H9 (cell line): ENCODE measurements at regions not wholly inside any gene's neighbourhood (a gene's known extent, or its start where the extent isn't known, plus 50 kb on each side); places are given as distances from the start of the nearest gene placed in this dataset.

Experiments
- DNase-seq: peaks from one replicate; pipeline ENCODE4 v3.0.0-alpha.2; 2017
- H2AFZ ChIP-seq: one replicate; pipeline ENCODE4 v1.6.1; 2013; ENCODE audit warnings: mild to moderate bottlenecking, low read length, control low read depth, moderate library complexity
- H2AK5ac ChIP-seq: 2 replicates; pipeline ENCODE4 v1.6.1; 2013; ENCODE audit warnings: low read length, control low read depth, mixed read lengths; ENCODE audit not compliant: insufficient read length
- H2BK120ac ChIP-seq: one replicate; pipeline ENCODE4 v1.6.1; 2013; ENCODE audit warnings: low read depth, mild to moderate bottlenecking, low read length, control low read depth, inconsistent platforms; ENCODE audit not compliant: poor library complexity, severe bottlenecking
- H2BK12ac ChIP-seq: 2 replicates; pipeline ENCODE4 v1.6.1; 2013; ENCODE audit warnings: low read length, control low read depth, mixed read lengths, low read depth; ENCODE audit not compliant: insufficient read length
- H2BK15ac ChIP-seq: 2 replicates; pipeline ENCODE4 v1.6.1; 2013; ENCODE audit warnings: low read depth, low read length, control low read depth
- H2BK20ac ChIP-seq: one replicate; pipeline ENCODE4 v1.6.1; 2013; ENCODE audit warnings: low read depth, mild to moderate bottlenecking, low read length, control low read depth, inconsistent platforms; ENCODE audit not compliant: poor library complexity, severe bottlenecking
- H2BK5ac ChIP-seq: 2 replicates; pipeline ENCODE4 v1.6.1; 2013; ENCODE audit warnings: low read length, control low read depth, mixed read lengths; ENCODE audit not compliant: insufficient read length
- H3K14ac ChIP-seq: 2 replicates; pipeline ENCODE4 v1.6.1; 2013; ENCODE audit warnings: low read length, control low read depth; ENCODE audit not compliant: insufficient read depth
- H3K18ac ChIP-seq: 2 replicates; pipeline ENCODE4 v1.6.1; 2013; ENCODE audit warnings: low read depth, mild to moderate bottlenecking, mixed read lengths, low read length, control low read depth; ENCODE audit not compliant: insufficient read length
- H3K23ac ChIP-seq: 2 replicates; pipeline ENCODE4 v1.6.1; 2013; ENCODE audit warnings: low read length, control low read depth, mixed read lengths, low read depth; ENCODE audit not compliant: insufficient read length
- H3K23me2 ChIP-seq: 2 replicates; pipeline ENCODE4 v1.6.1; 2013; ENCODE audit warnings: low read depth, mild to moderate bottlenecking, mixed read lengths, low read length, control low read depth; ENCODE audit not compliant: insufficient read length, poor library complexity, severe bottlenecking
- H3K27ac ChIP-seq: 2 replicates; pipeline ENCODE4 v1.5.1; 2013; ENCODE audit warnings: low read length, control low read depth, mixed read lengths, low read depth; ENCODE audit not compliant: insufficient read length
- H3K27me3 ChIP-seq: 2 replicates; pipeline ENCODE4 v1.6.1; 2013; ENCODE audit warnings: low read length, control low read depth, inconsistent platforms; ENCODE audit not compliant: insufficient read depth
- H3K4ac ChIP-seq: 2 replicates; pipeline ENCODE4 v1.6.1; 2013; ENCODE audit warnings: low read depth, mild to moderate bottlenecking, control low read depth, inconsistent platforms, low read length, moderate library complexity
- H3K4me1 ChIP-seq: 2 replicates; pipeline ENCODE4 v1.6.1; 2013; ENCODE audit warnings: low read length, control low read depth, inconsistent platforms; ENCODE audit not compliant: insufficient read depth
- H3K4me2 ChIP-seq: 2 replicates; pipeline ENCODE4 v1.6.1; 2013; ENCODE audit warnings: low read length, control low read depth, mixed read lengths; ENCODE audit not compliant: insufficient read length, insufficient read depth
- H3K56ac ChIP-seq: 2 replicates; pipeline ENCODE4 v1.6.1; 2013; ENCODE audit warnings: low read depth, mild to moderate bottlenecking, mixed read lengths, low read length, control low read depth; ENCODE audit not compliant: insufficient read length
- H3K79me1 ChIP-seq: 2 replicates; pipeline ENCODE4 v1.6.1; 2013; ENCODE audit warnings: low read depth, mild to moderate bottlenecking, moderate library complexity, low read length, control low read depth, inconsistent platforms; ENCODE audit not compliant: insufficient read depth, poor library complexity, severe bottlenecking
- H3K79me2 ChIP-seq: 2 replicates; pipeline ENCODE4 v1.6.1; 2013; ENCODE audit warnings: low read length, control low read depth, inconsistent platforms; ENCODE audit not compliant: insufficient read depth
- H3K9ac ChIP-seq: 2 replicates; pipeline ENCODE4 v1.6.1; 2013; ENCODE audit warnings: low read length, control low read depth, mixed read lengths; ENCODE audit not compliant: insufficient read length; ENCODE audit errors: extremely low read depth
- H3K9me3 ChIP-seq: one replicate; pipeline ENCODE4 v1.6.1; 2013; ENCODE audit warnings: low read depth, low read length, inconsistent platforms; ENCODE audit not compliant: control insufficient read depth
- H3T11ph ChIP-seq: one replicate; pipeline ENCODE4 v1.6.1; 2013; ENCODE audit warnings: mild to moderate bottlenecking, low read length, control low read depth, inconsistent platforms
- H4K20me1 ChIP-seq: one replicate; pipeline ENCODE4 v1.6.1; 2013; ENCODE audit not compliant: control insufficient read depth, insufficient read length, insufficient read depth
- H4K5ac ChIP-seq: 2 replicates; pipeline ENCODE4 v1.6.1; 2013; ENCODE audit warnings: low read depth, mild to moderate bottlenecking, mixed read lengths, low read length, control low read depth; ENCODE audit not compliant: insufficient read length
- H4K8ac ChIP-seq: replicated peaks from 2 replicates; pipeline ENCODE4 v1.6.1; 2013; ENCODE audit warnings: low read length, control low read depth, mixed read lengths, low read depth; ENCODE audit not compliant: insufficient read length
- H4K91ac ChIP-seq: 2 replicates; pipeline ENCODE4 v1.6.1; 2013; ENCODE audit warnings: low read depth, mild to moderate bottlenecking, moderate library complexity, mixed read lengths, low read length, control low read depth; ENCODE audit not compliant: insufficient read length
- H3K27ac Mint-ChIP-seq, 3 experiments: 2 replicates in 2 of 3; 3 replicates in 1 of 3; pipeline ENCODE4 v1.8.0; 2020 to 2021; ENCODE audit warnings: mixed read lengths in 3 of 3, mild to moderate bottlenecking in 1 of 3, moderate library complexity in 1 of 3
- H3K27me3 Mint-ChIP-seq: 2 replicates; pipeline ENCODE4 v1.8.0; 2021; ENCODE audit warnings: low read depth, mild to moderate bottlenecking, moderate library complexity, mixed read lengths
- H3K36me3 Mint-ChIP-seq, 3 experiments: 2 replicates in 2 of 3; 3 replicates in 1 of 3; pipeline ENCODE4 v1.8.0; 2020 to 2021; ENCODE audit warnings: low read depth in 3 of 3, mixed read lengths in 3 of 3; ENCODE audit not compliant: insufficient read depth in 1 of 3
- H3K4me1 Mint-ChIP-seq, 2 experiments: 2 replicates each; pipeline ENCODE4 v1.8.0; 2020; ENCODE audit warnings: mixed read lengths in 2 of 2
- H3K4me3 Mint-ChIP-seq, 2 experiments: 2 replicates in 1 of 2; 3 replicates in 1 of 2; pipeline ENCODE4 v1.8.0; 2020 to 2021; ENCODE audit warnings: mild to moderate bottlenecking in 2 of 2, mixed read lengths in 2 of 2, moderate library complexity in 1 of 2
- H3K9me3 Mint-ChIP-seq, 2 experiments: 2 replicates in 1 of 2; 3 replicates in 1 of 2; pipeline ENCODE4 v1.8.0; 2020; ENCODE audit warnings: mild to moderate bottlenecking in 2 of 2, mixed read lengths in 2 of 2, moderate library complexity in 1 of 2
- CTCF ChIP-seq: fragments of 200-600 bp; sonication (generic); conservative IDR thresholded peaks from 3 replicates; pipeline ENCODE4 v1.8.0; 2021; ENCODE audit warnings: antibody characterized with exemption, mild to moderate bottlenecking

DNA sequence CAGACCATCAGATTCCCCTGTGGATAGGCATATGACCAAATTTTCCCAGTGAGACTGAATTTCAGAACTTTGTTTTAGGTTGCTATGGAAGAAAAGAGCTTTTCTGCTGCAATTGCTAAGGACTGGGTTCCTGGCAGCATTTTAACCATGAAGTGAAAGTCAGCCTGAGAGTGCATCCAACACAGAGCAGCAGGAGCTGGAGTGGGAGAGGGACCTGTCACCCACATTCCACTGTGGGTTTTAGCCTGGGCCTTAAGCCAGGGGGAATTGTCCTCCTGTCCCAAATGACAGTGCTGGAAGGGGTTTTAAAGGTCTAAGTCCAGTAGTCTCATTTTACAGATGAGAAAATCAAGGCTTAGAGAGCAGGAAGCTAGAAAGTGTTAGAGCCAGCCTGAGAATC is 203.5 kb upstream of the N4BP1 start:
- no peaks in the 10 kb centered on the region for H3K79me1 ChIP-seq
- no peak overlapping the region for H2AK5ac ChIP-seq
- H3K9me3 ChIP-seq: no peaks in the 10 kb centered on the region
- no peak overlapping the region for H2BK5ac ChIP-seq
- no peak overlapping the region for H3T11ph ChIP-seq
- no peak overlapping the region for H3K18ac ChIP-seq
- no peak for TF ChIP-seq CTCF
- no peak overlapping the region for H3K23ac ChIP-seq
- Mint-ChIP-seq H3K27ac (no peak overlapping the region), H3K4me1 (peaks cover 7 to 12% of the 10 kb centered on the region in 2 experiments; a peak in 3 of 4 replicates), H3K27me3 (peaks cover 56% of the 10 kb centered on the region), H3K36me3 (no peaks in the 10 kb centered on the region), H3K9me3 (no peaks in the 10 kb centered on the region), H3K4me3 (no peak overlapping the region)
- no peak for DNase-seq
- no peaks in the 10 kb centered on the region for H4K20me1 ChIP-seq
- no peak overlapping the region for H4K5ac ChIP-seq
- no peak overlapping the region for H3K56ac ChIP-seq
- H4K8ac ChIP-seq: no peak overlapping the region
- peaks cover 6% of the 10 kb centered on the region for H3K23me2 ChIP-seq
- H3K27me3 ChIP-seq: peaks cover 9% of the 10 kb centered on the region; the same call in 1 of the 2 replicates
- no peak overlapping the region for H4K91ac ChIP-seq
- H3K9ac ChIP-seq: no peak overlapping the region
- H2BK20ac ChIP-seq: no peak overlapping the region
- H2BK120ac ChIP-seq: no peak overlapping the region
- H2BK15ac ChIP-seq: no peak overlapping the region
- no peak overlapping the region for H3K27ac ChIP-seq
- no peaks in the 10 kb centered on the region for H3K79me2 ChIP-seq
- H3K14ac ChIP-seq: no peak overlapping the region
- H3K4me1 ChIP-seq: no peaks in the 10 kb centered on the region
- H2AFZ ChIP-seq: no peak overlapping the region
- H3K4me2 ChIP-seq: no peak overlapping the region
- no peak overlapping the region for H3K4ac ChIP-seq
- no peak overlapping the region for H2BK12ac ChIP-seq
